CD14-positive monocyte (primary cell): ENCODE measurements at regions not wholly inside any gene's neighbourhood (a gene's known extent, or its start where the extent isn't known, plus 50 kb on each side); places are given as distances from the start of the nearest gene placed in this dataset.

Experiments
- DNase-seq, 3 donors: peaks; one replicate each; pipeline ENCODE4 v3.0.0-alpha.2; 2011 to 2022
- H2AFZ ChIP-seq: 2 replicates; pipeline ENCODE4 v1.6.0; 2012; ENCODE audit warnings: mild to moderate bottlenecking, low read depth, low read length, inconsistent platforms; ENCODE audit not compliant: insufficient read depth, poor library complexity, severe bottlenecking
- H3K27ac ChIP-seq, 2 donors: 1 replicate in 1 of 2; 2 replicates in 1 of 2; pipeline ENCODE4 v1.5.1; 2012 to 2013; ENCODE audit warnings: low read length in 2 of 2, control low read depth in 1 of 2, inconsistent platforms in 1 of 2, low read depth in 1 of 2, mild to moderate bottlenecking in 1 of 2
- H3K27me3 ChIP-seq, 2 donors: one replicate each; pipeline versions ENCODE4 v1.6.0 to v1.6.1; 2011 to 2013; ENCODE audit warnings: low read length in 2 of 2; ENCODE audit not compliant: control insufficient read depth in 2 of 2, insufficient read depth in 2 of 2
- H3K36me3 ChIP-seq, 2 donors: replicated peaks in 1 of 2; 1 replicate in 1 of 2; 2 replicates in 1 of 2; pipeline versions ENCODE4 v1.5.1 to v1.6.1; 2012 to 2013; ENCODE audit warnings: low read length in 2 of 2, control low read depth in 1 of 2, inconsistent platforms in 1 of 2, mild to moderate bottlenecking in 1 of 2; ENCODE audit not compliant: insufficient read depth in 2 of 2, control insufficient read depth in 1 of 2
- H3K4me1 ChIP-seq, 2 donors: 1 replicate in 1 of 2; 2 replicates in 1 of 2; pipeline versions ENCODE4 v1.5.1 to v1.6.1; 2012 to 2013; ENCODE audit warnings: low read length in 2 of 2, control low read depth in 1 of 2, inconsistent platforms in 1 of 2, mild to moderate bottlenecking in 1 of 2, moderate library complexity in 1 of 2; ENCODE audit not compliant: insufficient read depth in 2 of 2, control insufficient read depth in 1 of 2
- H3K4me2 ChIP-seq: replicated peaks from 2 replicates; pipeline ENCODE3; 2012; ENCODE audit warnings: low read length, moderate library complexity, mild to moderate bottlenecking; ENCODE audit not compliant: poor library complexity, severe bottlenecking; ENCODE audit errors: extremely low read depth
- H3K4me3 ChIP-seq, 3 experiments: fragments of 200-600 bp in 1 of 3; sonication (generic) in 1 of 3; replicated peaks in 1 of 3; 1 replicate in 2 of 3; 2 replicates in 1 of 3; pipeline ENCODE4 v1.5.1; 2011 to 2013; ENCODE audit warnings: low read length in 3 of 3, mild to moderate bottlenecking in 3 of 3, control low read depth in 2 of 3, low read depth in 2 of 3, inconsistent platforms in 1 of 3, moderate library complexity in 1 of 3
- H3K79me2 ChIP-seq: 2 replicates; pipeline ENCODE4 v1.6.0; 2012; ENCODE audit warnings: mild to moderate bottlenecking, control low read depth, inconsistent platforms, low read length, moderate library complexity; ENCODE audit not compliant: insufficient read depth
- H3K9ac ChIP-seq: 2 replicates; pipeline ENCODE4 v1.6.0; 2017; ENCODE audit warnings: low read length, mild to moderate bottlenecking; ENCODE audit not compliant: insufficient read depth, poor library complexity, severe bottlenecking
- H3K9me3 ChIP-seq, 2 donors: replicated peaks in 1 of 2; 1 replicate in 1 of 2; 2 replicates in 1 of 2; pipeline versions ENCODE4 v1.5.1 to v1.6.1; 2012 to 2013; ENCODE audit warnings: low read length in 2 of 2, control low read depth in 1 of 2; ENCODE audit not compliant: control insufficient read depth in 1 of 2, insufficient read depth in 1 of 2
- H4K20me1 ChIP-seq: 2 replicates; pipeline ENCODE4 v1.6.0; 2012; ENCODE audit warnings: mild to moderate bottlenecking, low read length, control low read depth, moderate library complexity; ENCODE audit not compliant: insufficient read depth
- H3K27ac Mint-ChIP-seq, 7 donors: one replicate each; pipeline ENCODE4 v1.8.0; 2020; ENCODE audit warnings: mild to moderate bottlenecking in 7 of 7, mixed read lengths in 7 of 7, moderate library complexity in 6 of 7, inconsistent platforms in 2 of 7
- H3K27me3 Mint-ChIP-seq, 3 donors: one replicate each; pipeline ENCODE4 v1.8.0; 2021 to 2022; ENCODE audit warnings: low read depth in 3 of 3, mild to moderate bottlenecking in 3 of 3, mixed read lengths in 3 of 3, moderate library complexity in 3 of 3, inconsistent platforms in 1 of 3
- H3K36me3 Mint-ChIP-seq, 2 donors: one replicate each; pipeline ENCODE4 v1.8.0; 2020; ENCODE audit warnings: mixed read lengths in 2 of 2, inconsistent platforms in 1 of 2, mild to moderate bottlenecking in 1 of 2
- H3K4me1 Mint-ChIP-seq: one replicate; pipeline ENCODE4 v1.8.0; 2020; ENCODE audit warnings: mild to moderate bottlenecking, mixed read lengths
- H3K4me3 Mint-ChIP-seq, 2 donors: one replicate each; pipeline ENCODE4 v1.8.0; 2020; ENCODE audit warnings: mild to moderate bottlenecking in 2 of 2, mixed read lengths in 2 of 2, moderate library complexity in 1 of 2
- H3K9me3 Mint-ChIP-seq, 7 donors: one replicate each; pipeline ENCODE4 v1.8.0; 2020 to 2022; ENCODE audit warnings: mixed read lengths in 7 of 7, mild to moderate bottlenecking in 6 of 7, moderate library complexity in 6 of 7, inconsistent platforms in 2 of 7
- CTCF ChIP-seq: fragments of 200-600 bp; IDR thresholded peaks from one replicate; pipeline ENCODE4 v1.8.0; 2022; ENCODE audit warnings: antibody characterized with exemption, mild to moderate bottlenecking
- WGBS: methylation state at CpG from one replicate; pipeline ENCODE4 v1.1.5; 2013; ENCODE audit warnings: missing lambda C conversion rate; ENCODE audit not compliant: insufficient coverage; 5-methylcytosine and 5-hydroxymethylcytosine counted together
- intact Hi-C, 2 donors: fragments of 100-400 bp; cut with micrococcal nuclease; formaldehyde crosslinking; loops; one replicate each; pipeline versions ENCODE4 v1.15.0 to v1.15.1; 2023

GRCh38 chr16:66065925-66066324, 300.6 kb upstream of the CDH5 start:
- no peaks in the 10 kb centered on the region for H3K36me3 ChIP-seq
- Mint-ChIP-seq H3K27ac (no peak overlapping the region), H3K4me3 (no peak overlapping the region), H3K27me3 (peaks cover 8 to 35% (median 10%) of the 10 kb centered on the region in 3 donors), H3K9me3 (peaks cover 0 to 6% (median 0%) of the 10 kb centered on the region in 7 donors), H3K36me3 (no peaks in the 10 kb centered on the region), H3K4me1 (no peaks in the 10 kb centered on the region)
- no peak overlapping the region for H2AFZ ChIP-seq
- H3K9me3 ChIP-seq = no peaks in the 10 kb centered on the region
- 95% methylated on average over 3 of the region's 4 CpGs for WGBS
- intact Hi-C loops = no loop called here
- H3K4me1 ChIP-seq = no peaks in the 10 kb centered on the region
- TF ChIP-seq CTCF = no peak
- peaks cover 8 to 23% of the 10 kb centered on the region in 2 donors for H3K27me3 ChIP-seq
- H3K4me2 ChIP-seq = no peak overlapping the region
- H3K4me3 ChIP-seq = no peak overlapping the region
- H3K9ac ChIP-seq = no peak overlapping the region
- H3K79me2 ChIP-seq = no peaks in the 10 kb centered on the region
- no peak overlapping the region for H3K27ac ChIP-seq
- DNase-seq = no peak
- no peaks in the 10 kb centered on the region for H4K20me1 ChIP-seq

- Mint-ChIP-seq H3K4me3 (peak overlapping the region in 1 of 2 donors; percentile 13), H3K4me1 (no peaks in the 10 kb centered on the region), H3K36me3 (no peaks in the 10 kb centered on the region), H3K9me3 (peaks cover 0 to 8% (median 0%) of the 10 kb centered on the region in 7 donors), H3K27me3 (peaks cover 7 to 38% (median 8%) of the 10 kb centered on the region in 3 donors), H3K27ac (peak overlapping the region in 1 of 7 donors; percentile 25)
- no peak overlapping the region for H3K4me2 ChIP-seq
- no peaks in the 10 kb centered on the region for H3K79me2 ChIP-seq
- H3K4me1 ChIP-seq = no peaks in the 10 kb centered on the region
- H3K27ac ChIP-seq = no peak overlapping the region
- H3K36me3 ChIP-seq = no peaks in the 10 kb centered on the region
- no peak overlapping the region for H2AFZ ChIP-seq
- H3K9ac ChIP-seq = no peak overlapping the region
- H3K27me3 ChIP-seq = peaks cover 8 to 23% of the 10 kb centered on the region in 2 donors
- no peaks in the 10 kb centered on the region for H3K9me3 ChIP-seq
- intact Hi-C loops = no loop called here
- H3K4me3 ChIP-seq = no peak overlapping the region
- TF ChIP-seq CTCF = no peak
- no CpG with 5 or more reads among the region's 1 CpG for whole genome bisulfite sequencing
- DNase-seq = no peak
- H4K20me1 ChIP-seq = no peaks in the 10 kb centered on the region
Observed at GRCh38 chr16:66064801-66065530, 301.5 kb upstream of the CDH5 start.
